Heart left ventricle (tissue), 16 donors: ENCODE measurements at regions not wholly inside any gene's neighbourhood (a gene's known extent, or its start where the extent isn't known, plus 50 kb on each side); places are given as distances from the start of the nearest gene placed in this dataset.

Experiments used
- ATAC-seq, 4 donors: fragments of 200-7000 bp; cut with Tn5 transposase; one replicate each; pipeline ENCODE4 v1.9.1; 2020 to 2022; ENCODE audit warnings: moderate library complexity in 4 of 4, mild to moderate bottlenecking in 3 of 4, moderate number of reproducible peaks in 1 of 4
- DNase-seq, 5 donors: peaks; one replicate each; pipeline ENCODE4 v3.0.0-alpha.2; 2020
- H3K27ac ChIP-seq, 12 donors: fragments of 200-600 bp; sonication (generic) in 4 of 12; one replicate each; pipeline versions ENCODE4 v1.5.0 to v1.8.0; 2016 to 2022; ENCODE audit warnings: mild to moderate bottlenecking in 2 of 12
- H3K27me3 ChIP-seq, 9 donors: fragments of 200-600 bp; sonication (generic) in 2 of 9; one replicate each; pipeline versions ENCODE4 v1.5.1 to v1.8.0; 2016 to 2022; ENCODE audit warnings: mild to moderate bottlenecking in 3 of 9
- H3K36me3 ChIP-seq, 9 donors: fragments of 200-600 bp; sonication (generic) in 2 of 9; one replicate each; pipeline versions ENCODE4 v1.5.0 to v1.8.0; 2018 to 2022; ENCODE audit warnings: mild to moderate bottlenecking in 2 of 9
- H3K4me1 ChIP-seq, 12 donors: fragments of 200-600 bp; sonication (generic) in 4 of 12; one replicate each; pipeline versions ENCODE4 v1.5.0 to v1.8.0; 2016 to 2022; ENCODE audit warnings: mild to moderate bottlenecking in 3 of 12
- H3K4me3 ChIP-seq, 12 donors: fragments of 200-600 bp; sonication (generic) in 4 of 12; one replicate each; pipeline versions ENCODE4 v1.5.0 to v1.8.0; 2017 to 2022; ENCODE audit warnings: mild to moderate bottlenecking in 9 of 12, moderate library complexity in 4 of 12
- H3K9me3 ChIP-seq, 12 donors: fragments of 200-600 bp; sonication (generic) in 4 of 12; one replicate each; pipeline versions ENCODE4 v1.5.0 to v1.8.0; 2016 to 2022; ENCODE audit warnings: mild to moderate bottlenecking in 1 of 12
- POLR2A ChIP-seq, 2 donors: fragments of 450-650 bp; IDR thresholded peaks; one replicate each; pipeline ENCODE4 v1.6.1; 2017; ENCODE audit warnings: antibody characterized with exemption in 2 of 2, mild to moderate bottlenecking in 2 of 2, moderate library complexity in 2 of 2
- WGBS, 4 donors: extraction: QIAGEN DNeasy Blood & Tissue Kit in 2 of 4; methylation state at CpG; one replicate each; pipeline versions ENCODE4 v1.1.5 to v1.1.7; 2013 to 2018; 5-methylcytosine and 5-hydroxymethylcytosine counted together
- intact Hi-C, 10 donors: fragments of 100-400 bp; cut with DNase I; formaldehyde crosslinking; loops; one replicate each; pipeline versions ENCODE4 v1.11.1 to v1.14.2; 2022
- TF ChIP-seq, protein P1 (sequence below), 12 donors: fragments of 200-600 bp; sonication (generic) in 4 of 12; IDR thresholded peaks; one replicate each; pipeline versions ENCODE4 v1.5.0 to v1.8.0; 2018 to 2022; ENCODE audit warnings: antibody characterized with exemption in 12 of 12, mild to moderate bottlenecking in 5 of 12
- donor health status: ischemic (EF 13 %, LVEDD 7.1; RV severe dilation, severe dysfunction).
- donor health status: healthy with polysubstance abuse.
- donor health status: DM: no; HTN: yes; CAD: no.
- donor health status: DM: no; HTN: no; CAD: no.
- donor health status: ischemic (EF 25% LVEDD 6.9; RV normal size, moderate dysfunction).
- donor health status: ischemic (EF 25% LVEDD 5.7; RV mildly dilated, moderate dysfunction).
- donor health status: healthy.
- donor health status: DM: yes; HTN: yes; CAD: no.
- donor health status: ischemic (EF 35%, LVEDD 5.7; RV mildly dilated, moderate dysfunction).
- donor health status: nonischemic (EF 11% LVEDD 7.7; RV severe dilation, severe dysfunction).
- donor health status: DM: yes; HTN: yes; CAD: no.
- donor health status: PGD.
- donor health status: ischemic (EF 29% LVEDD 5.4; RV normal size, mild dysfunction).
- donor health status: nonischemic (EF 23%, LVEDD 6.1; RV moderate dilation, normal function).

DNA sequence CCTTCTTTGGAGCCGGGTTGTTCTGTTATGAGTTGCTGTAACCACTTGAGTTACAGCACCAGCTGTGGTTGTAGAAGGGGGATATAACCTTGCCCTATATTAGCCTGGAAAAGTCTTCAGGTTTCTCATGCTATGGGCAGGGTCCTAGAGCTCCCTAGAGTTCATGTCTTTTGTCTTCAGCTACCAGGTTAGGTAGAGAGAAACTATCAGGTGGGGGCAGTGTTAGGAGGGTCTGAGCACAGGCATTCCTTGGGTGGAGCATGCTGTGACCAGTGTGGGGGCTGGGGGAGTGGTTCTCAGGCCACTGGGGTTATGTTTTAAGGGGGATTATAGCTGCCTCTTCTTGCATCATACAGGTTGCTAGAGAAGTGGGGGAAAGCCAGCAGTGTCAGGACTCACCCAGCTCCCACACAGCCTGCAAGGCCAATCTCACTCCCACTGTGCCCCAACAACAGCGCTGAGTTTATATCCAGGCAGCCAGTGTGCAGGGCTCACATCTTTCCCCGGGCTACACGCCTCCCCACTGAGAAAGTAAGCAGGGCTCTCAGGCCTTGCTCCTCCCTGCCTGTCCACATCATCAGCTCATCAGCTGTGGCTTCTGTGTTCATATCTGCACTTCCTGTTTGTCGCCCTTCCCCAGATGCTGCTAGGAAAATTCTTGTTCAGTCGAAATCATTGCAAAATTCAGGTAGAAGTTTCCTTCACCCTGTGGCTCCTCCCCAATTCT, 133.8 kb upstream of the NRXN1 start:
- TF ChIP-seq, protein P1, sequence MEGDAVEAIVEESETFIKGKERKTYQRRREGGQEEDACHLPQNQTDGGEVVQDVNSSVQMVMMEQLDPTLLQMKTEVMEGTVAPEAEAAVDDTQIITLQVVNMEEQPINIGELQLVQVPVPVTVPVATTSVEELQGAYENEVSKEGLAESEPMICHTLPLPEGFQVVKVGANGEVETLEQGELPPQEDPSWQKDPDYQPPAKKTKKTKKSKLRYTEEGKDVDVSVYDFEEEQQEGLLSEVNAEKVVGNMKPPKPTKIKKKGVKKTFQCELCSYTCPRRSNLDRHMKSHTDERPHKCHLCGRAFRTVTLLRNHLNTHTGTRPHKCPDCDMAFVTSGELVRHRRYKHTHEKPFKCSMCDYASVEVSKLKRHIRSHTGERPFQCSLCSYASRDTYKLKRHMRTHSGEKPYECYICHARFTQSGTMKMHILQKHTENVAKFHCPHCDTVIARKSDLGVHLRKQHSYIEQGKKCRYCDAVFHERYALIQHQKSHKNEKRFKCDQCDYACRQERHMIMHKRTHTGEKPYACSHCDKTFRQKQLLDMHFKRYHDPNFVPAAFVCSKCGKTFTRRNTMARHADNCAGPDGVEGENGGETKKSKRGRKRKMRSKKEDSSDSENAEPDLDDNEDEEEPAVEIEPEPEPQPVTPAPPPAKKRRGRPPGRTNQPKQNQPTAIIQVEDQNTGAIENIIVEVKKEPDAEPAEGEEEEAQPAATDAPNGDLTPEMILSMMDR (IDR thresholded peaks at IDR 0.05), result no peak
- TF ChIP-seq POLR2A (IDR thresholded peaks at IDR 0.05), result no peak
- no peaks in the 10 kb centered on the region for H3K27me3 ChIP-seq
- WGBS, 4 donors, result 38 to 53% (median 46%) methylated on average over 6 of the region's 6 CpGs
- DNase-seq (no peak), ATAC-seq (no peak)
- no peaks in the 10 kb centered on the region for H3K36me3 ChIP-seq
- no peak overlapping the region for H3K4me3 ChIP-seq
- H3K9me3 ChIP-seq, result no peaks in the 10 kb centered on the region
- no peaks in the 10 kb centered on the region for H3K4me1 ChIP-seq
- H3K27ac ChIP-seq, result no peak overlapping the region
- intact Hi-C loops, result no loop called here

DNA sequence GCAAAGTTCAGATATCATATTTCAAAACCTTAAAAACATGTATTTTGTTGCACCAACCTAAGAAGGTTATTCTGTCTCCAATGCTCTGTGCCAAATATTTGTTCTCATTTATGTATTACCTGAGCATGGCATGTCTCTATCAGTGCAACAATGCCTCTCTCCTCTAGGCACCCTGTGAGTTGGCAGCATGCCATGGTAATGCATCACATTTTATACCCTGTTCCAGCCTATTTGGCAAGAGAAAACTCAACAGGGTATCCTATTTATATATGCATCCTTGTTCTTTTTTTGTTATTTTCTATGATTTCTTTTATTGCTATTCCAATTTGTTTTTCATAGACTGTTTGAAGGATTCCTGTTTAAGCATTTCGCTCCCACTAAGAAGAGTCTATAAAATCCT, 126.3 kb upstream of the NRXN1 start:
- intact Hi-C loops, result no loop called here
- H3K4me3 ChIP-seq, result no peak overlapping the region
- no peaks in the 10 kb centered on the region for H3K9me3 ChIP-seq
- no peaks in the 10 kb centered on the region for H3K27me3 ChIP-seq
- no peak for TF ChIP-seq POLR2A (IDR thresholded peaks at IDR 0.05)
- TF ChIP-seq, protein P1 (IDR thresholded peaks at IDR 0.05), result no peak
- H3K27ac ChIP-seq, result no peak overlapping the region
- no peaks in the 10 kb centered on the region for H3K36me3 ChIP-seq
- DNase-seq, result no peak
- 93 to 98% (median 95%) methylated on average over 1 of the region's 1 CpG for WGBS, 4 donors
- no peak for ATAC-seq
- H3K4me1 ChIP-seq, result no peaks in the 10 kb centered on the region

DNA sequence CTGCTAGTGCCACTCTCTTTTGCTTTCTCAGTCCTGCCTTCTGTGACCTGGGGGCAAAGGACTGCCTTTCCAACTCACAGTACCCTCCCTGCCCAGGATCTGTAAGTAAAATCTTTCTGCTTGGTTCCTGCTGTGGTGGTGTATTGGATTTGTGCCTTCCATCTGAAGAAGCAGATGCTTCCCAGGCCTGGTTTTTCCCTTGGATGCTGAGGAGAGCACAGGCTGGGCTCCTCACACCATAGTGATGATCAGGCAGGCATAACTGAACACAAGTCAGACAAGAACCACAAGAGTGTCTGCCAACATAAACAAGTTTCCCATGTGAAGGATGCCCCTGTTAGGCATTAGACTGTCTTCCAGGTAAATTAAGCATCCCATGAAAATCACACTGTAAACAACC, 121.3 kb upstream of the NRXN1 start:
- H3K36me3 ChIP-seq, result no peaks in the 10 kb centered on the region
- no peaks in the 10 kb centered on the region for H3K27me3 ChIP-seq
- intact Hi-C loops, result no loop called here
- no peak for ATAC-seq
- H3K4me1 ChIP-seq, result no peaks in the 10 kb centered on the region
- no peak for DNase-seq
- no peak overlapping the region for H3K4me3 ChIP-seq
- no peak for TF ChIP-seq POLR2A (IDR thresholded peaks at IDR 0.05)
- TF ChIP-seq, protein P1 (IDR thresholded peaks at IDR 0.05), result no peak
- H3K9me3 ChIP-seq, result peaks cover 0 to 8% (median 0%) of the 10 kb centered on the region in 12 donors
- no peak overlapping the region for H3K27ac ChIP-seq

DNA sequence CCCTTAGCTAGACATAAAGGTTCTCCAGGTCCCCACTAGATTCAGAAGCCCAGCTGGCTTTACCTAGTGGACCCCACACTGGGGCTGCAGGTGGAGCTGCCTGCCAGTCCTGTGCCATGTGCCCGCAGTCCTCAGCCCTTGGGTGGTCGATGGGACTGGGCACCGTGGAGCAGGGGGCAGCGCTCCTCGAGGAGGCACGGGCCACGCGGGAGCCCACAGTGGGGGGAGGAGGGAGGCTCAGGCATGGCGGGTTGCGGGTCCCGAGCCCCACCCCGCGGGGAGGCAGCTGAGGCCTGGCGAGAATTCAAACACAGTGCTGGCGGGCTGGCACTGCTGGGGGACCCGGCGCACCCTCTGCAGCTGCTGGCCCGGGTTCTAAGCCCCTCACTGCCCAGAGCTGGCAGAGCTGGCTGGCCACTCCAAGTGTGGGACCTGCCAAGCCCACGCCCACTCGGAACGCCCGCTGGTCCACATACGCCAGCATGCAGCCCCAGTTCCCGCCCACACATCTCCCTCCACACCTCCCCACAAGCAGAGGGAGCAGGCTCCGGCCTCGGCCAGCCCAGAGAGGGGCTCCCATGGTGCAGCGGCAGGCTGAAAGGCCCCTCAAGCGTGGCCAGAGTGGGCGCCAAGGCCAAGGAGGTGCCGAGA, 119.7 kb upstream of the NRXN1 start:
- 88 to 95% (median 91%) methylated on average over 9 to 30 of the region's 30 CpGs for WGBS, 4 donors
- no peak for ATAC-seq
- no peaks in the 10 kb centered on the region for H3K4me1 ChIP-seq
- no peak for TF ChIP-seq POLR2A (IDR thresholded peaks at IDR 0.05)
- H3K27ac ChIP-seq, result no peak overlapping the region
- no peak for DNase-seq
- no peaks in the 10 kb centered on the region for H3K36me3 ChIP-seq
- no peak overlapping the region for H3K4me3 ChIP-seq
- intact Hi-C loops, result no loop called here
- H3K27me3 ChIP-seq, result no peaks in the 10 kb centered on the region
- H3K9me3 ChIP-seq, result peaks cover 0 to 11% (median 0%) of the 10 kb centered on the region in 12 donors
